H1 (cell line): ENCODE measurements at regions not wholly inside any gene's neighbourhood (a gene's known extent, or its start where the extent isn't known, plus 50 kb on each side); places are given as distances from the start of the nearest gene placed in this dataset.

Source experiments
- CTCF ChIA-PET: fragments of 300-600 bp; sonication (Branson Sonifier 250); formaldehyde crosslinking; loops from one replicate; lab custom pipeline; 2021; ENCODE audit not compliant: partially characterized antibody; lab: Charles Lee
- POLR2A ChIA-PET: fragments of 300-600 bp; sonication (Branson Sonifier 250); formaldehyde crosslinking; loops from one replicate; lab custom pipeline; 2021; ENCODE audit warnings: inconsistent platforms; ENCODE audit not compliant: partially characterized antibody; lab: Charles Lee
- DNase-seq, 2 experiments: peaks; one replicate each; pipeline versions ENCODE4 v3.0.0 to v3.0.0-alpha.2; 2010 to 2022; ENCODE audit warnings: low spot score in 2 of 2, low read depth in 1 of 2, mixed read lengths in 1 of 2
- FAIRE-seq: peaks from 2 replicates; lab custom pipeline; 2011; peaks lifted over from hg19 to GRCh38; lab: Jason Lieb, UNC
- H2AFZ ChIP-seq: 2 replicates; pipeline ENCODE4 v1.8.1; 2012; ENCODE audit warnings: low read length, inconsistent platforms
- H2AK5ac ChIP-seq: 2 replicates; pipeline ENCODE4 v1.6.1; 2013; ENCODE audit warnings: low read depth, low read length
- H2BK120ac ChIP-seq: replicated peaks from 2 replicates; pipeline ENCODE3; 2013; ENCODE audit warnings: low read depth, low read length, inconsistent platforms
- H2BK12ac ChIP-seq: 2 replicates; pipeline ENCODE4 v1.6.1; 2013; ENCODE audit warnings: low read depth, low read length
- H2BK15ac ChIP-seq: 2 replicates; pipeline ENCODE4 v1.6.1; 2013; ENCODE audit warnings: low read length
- H2BK20ac ChIP-seq: 2 replicates; pipeline ENCODE4 v1.6.1; 2013; ENCODE audit warnings: low read length
- H2BK5ac ChIP-seq: 2 replicates; pipeline ENCODE4 v1.6.1; 2013; ENCODE audit warnings: low read depth, low read length
- H3K14ac ChIP-seq: 2 replicates; pipeline ENCODE4 v1.6.1; 2013; ENCODE audit warnings: inconsistent platforms; ENCODE audit not compliant: insufficient read length
- H3K18ac ChIP-seq: 2 replicates; pipeline ENCODE4 v1.6.1; 2013; ENCODE audit warnings: low read length; ENCODE audit errors: extremely low read depth
- H3K23ac ChIP-seq: 2 replicates; pipeline ENCODE4 v1.6.1; 2013; ENCODE audit warnings: inconsistent platforms; ENCODE audit not compliant: insufficient read length
- H3K23me2 ChIP-seq: 2 replicates; pipeline ENCODE4 v1.6.1; 2013; ENCODE audit warnings: low read depth, low read length
- H3K27ac ChIP-seq: 2 replicates; pipeline ENCODE4 v1.6.1; 2011; ENCODE audit warnings: low read depth, low read length, inconsistent platforms
- H3K27me3 ChIP-seq, 4 experiments: replicated peaks in 1 of 4; 1 replicate in 1 of 4; 2 replicates in 3 of 4; pipeline versions ENCODE4 v1.6.1 to v1.8.1; 2011 to 2013; ENCODE audit warnings: low read length in 3 of 4, mild to moderate bottlenecking in 3 of 4, inconsistent platforms in 2 of 4, mixed read lengths in 2 of 4, moderate library complexity in 1 of 4; ENCODE audit not compliant: control insufficient read depth in 3 of 4, insufficient read depth in 3 of 4; ENCODE audit errors: extremely low read depth in 1 of 4
- H3K36me3 ChIP-seq, 4 experiments: 2 replicates each; pipeline versions ENCODE4 v1.6.1 to v1.8.1; 2011 to 2013; ENCODE audit warnings: mild to moderate bottlenecking in 4 of 4, low read length in 3 of 4, moderate library complexity in 2 of 4, control low read depth in 1 of 4, inconsistent platforms in 1 of 4; ENCODE audit not compliant: insufficient read depth in 4 of 4, control insufficient read depth in 2 of 4
- H3K4ac ChIP-seq: replicated peaks from 2 replicates; pipeline ENCODE3; 2013; ENCODE audit warnings: low read length, low read depth, mixed read lengths, inconsistent platforms; ENCODE audit not compliant: insufficient read length
- H3K4me1 ChIP-seq, 4 experiments: replicated peaks in 1 of 4; 1 replicate in 1 of 4; 2 replicates in 3 of 4; pipeline versions ENCODE4 v1.6.1 to v1.8.1; 2011 to 2013; ENCODE audit warnings: low read length in 3 of 4, inconsistent platforms in 2 of 4, mixed read lengths in 1 of 4; ENCODE audit not compliant: insufficient read depth in 4 of 4, control insufficient read depth in 3 of 4
- H3K4me2 ChIP-seq, 2 experiments: 2 replicates each; pipeline versions ENCODE4 v1.6.1 to v1.8.1; 2011 to 2013; ENCODE audit warnings: low read depth in 2 of 2, low read length in 2 of 2, control low read depth in 1 of 2, inconsistent platforms in 1 of 2, mild to moderate bottlenecking in 1 of 2; ENCODE audit not compliant: insufficient read depth in 1 of 2
- H3K4me3 ChIP-seq, 4 experiments: fragments of 200-600, 300-600 bp in 1 of 4; sonication (generic), shearing (Covaris generic), sonication (Bioruptor Twin) in 1 of 4; 2 replicates each; pipeline versions ENCODE4 v1.5.1 to v1.8.1; 2011 to 2016; ENCODE audit warnings: low read length in 4 of 4, low read depth in 3 of 4, control low read depth in 2 of 4, inconsistent platforms in 2 of 4, mild to moderate bottlenecking in 2 of 4, mixed read lengths in 1 of 4, moderate library complexity in 1 of 4; ENCODE audit not compliant: insufficient read depth in 2 of 4; ENCODE audit errors: extremely low read depth in 1 of 4
- H3K56ac ChIP-seq: replicated peaks from 2 replicates; pipeline ENCODE3; 2013; ENCODE audit warnings: low read depth, mild to moderate bottlenecking, mixed read lengths, low read length, inconsistent platforms; ENCODE audit not compliant: insufficient read length
- H3K79me1 ChIP-seq: 2 replicates; pipeline ENCODE4 v1.6.1; 2013; ENCODE audit warnings: low read depth, low read length, control low read depth
- H3K79me2 ChIP-seq, 2 experiments: 2 replicates each; pipeline versions ENCODE4 v1.6.1 to v1.8.1; 2012 to 2013; ENCODE audit warnings: low read length in 2 of 2, mild to moderate bottlenecking in 2 of 2, inconsistent platforms in 1 of 2; ENCODE audit not compliant: insufficient read depth in 2 of 2, control insufficient read depth in 1 of 2
- H3K9ac ChIP-seq, 4 experiments: replicated peaks in 1 of 4; 1 replicate in 1 of 4; 2 replicates in 3 of 4; pipeline versions ENCODE4 v1.6.1 to v1.8.1; 2011 to 2013; ENCODE audit warnings: low read depth in 3 of 4, low read length in 3 of 4, control low read depth in 2 of 4, mild to moderate bottlenecking in 2 of 4, moderate library complexity in 2 of 4, inconsistent platforms in 1 of 4; ENCODE audit errors: extremely low read depth in 1 of 4
- H3K9me3 ChIP-seq, 2 experiments: 2 replicates each; pipeline versions ENCODE4 v1.6.1 to v1.8.1; 2012 to 2013; ENCODE audit warnings: mild to moderate bottlenecking in 2 of 2, moderate library complexity in 2 of 2, control low read depth in 1 of 2, inconsistent platforms in 1 of 2, low read depth in 1 of 2, low read length in 1 of 2, mixed read lengths in 1 of 2; ENCODE audit not compliant: insufficient read depth in 2 of 2
- H4K20me1 ChIP-seq, 2 experiments: replicated peaks in 1 of 2; 2 replicates each; pipeline versions ENCODE3 to v1.8.1; 2011 to 2013; ENCODE audit warnings: inconsistent platforms in 2 of 2, low read length in 2 of 2, mild to moderate bottlenecking in 1 of 2; ENCODE audit not compliant: insufficient read depth in 2 of 2, control insufficient read depth in 1 of 2
- H4K5ac ChIP-seq: 2 replicates; pipeline ENCODE4 v1.6.1; 2013; ENCODE audit warnings: low read length, low read depth, mixed read lengths, inconsistent platforms; ENCODE audit not compliant: insufficient read length
- H4K8ac ChIP-seq: 2 replicates; pipeline ENCODE4 v1.8.0; 2013; ENCODE audit warnings: mild to moderate bottlenecking, moderate library complexity, low read length, inconsistent platforms; ENCODE audit not compliant: insufficient read depth; ENCODE audit errors: extremely low read depth
- H4K91ac ChIP-seq: replicated peaks from 2 replicates; pipeline ENCODE3; 2013; ENCODE audit warnings: low read length, mixed read lengths, inconsistent platforms; ENCODE audit not compliant: insufficient read length
- RFX5 ChIP-seq: IDR thresholded peaks from 2 replicates; pipeline ENCODE4 v1.6.1; 2011; ENCODE audit warnings: low read depth, low read length, improper control_type of control experiment, borderline replicate concordance
- TF ChIP-seq, protein P1 (sequence below): fragments of 300-600 bp; sonication (generic); IDR thresholded peaks from 2 replicates; pipeline ENCODE4 v1.7.1; 2012; ENCODE audit warnings: low read length, moderate library complexity, mild to moderate bottlenecking, inconsistent platforms; ENCODE audit not compliant: insufficient replicate concordance

DNA sequence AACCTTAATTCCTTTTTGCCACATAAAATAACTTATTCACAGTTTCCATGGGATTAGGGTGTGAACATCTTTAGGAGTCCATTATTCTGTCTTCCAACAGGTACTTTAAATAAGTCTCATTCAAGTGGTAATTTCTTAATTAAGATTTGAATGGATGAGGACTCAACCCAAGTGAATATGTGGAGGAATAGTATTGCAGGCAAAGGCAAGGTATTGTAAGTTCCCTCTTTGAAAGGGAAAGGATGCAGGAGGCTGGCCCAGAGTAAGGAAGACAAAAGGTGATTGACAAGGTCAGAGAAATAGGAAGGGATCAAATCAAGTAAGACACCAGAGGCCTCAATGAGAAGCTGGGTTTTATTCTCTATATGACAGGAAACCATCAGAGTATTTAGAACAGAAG, 238.2 kb upstream of the RBMS1 start:
- H3K79me1 ChIP-seq, result no peaks in the 10 kb centered on the region
- no peak overlapping the region for H3K23ac ChIP-seq
- H3K4me3 ChIP-seq, result no peak overlapping the region
- no peak overlapping the region for H2AK5ac ChIP-seq
- H3K36me3 ChIP-seq, result no peaks in the 10 kb centered on the region
- POLR2A ChIA-PET, result no interaction called here
- no peak overlapping the region for H4K8ac ChIP-seq
- no peaks in the 10 kb centered on the region for H3K79me2 ChIP-seq
- H4K20me1 ChIP-seq, result no peaks in the 10 kb centered on the region
- H4K91ac ChIP-seq, result no peak overlapping the region
- no peak overlapping the region for H3K9ac ChIP-seq
- no peak overlapping the region for H2BK12ac ChIP-seq
- CTCF ChIA-PET, result no interaction called here
- no peak overlapping the region for H3K56ac ChIP-seq
- no peaks in the 10 kb centered on the region for H3K9me3 ChIP-seq
- no peaks in the 10 kb centered on the region for H3K23me2 ChIP-seq
- H3K27ac ChIP-seq, result no peak overlapping the region
- H3K27me3 ChIP-seq, result no peaks in the 10 kb centered on the region
- peaks cover 0 to 15% (median 3%) of the 10 kb centered on the region in 4 experiments; a peak in 3 of 7 replicates for H3K4me1 ChIP-seq
- FAIRE-seq (peak; percentile 83), DNase-seq (peak in 1 of 2 experiments; percentile 17)
- H2BK20ac ChIP-seq, result no peak overlapping the region
- H2AFZ ChIP-seq, result no peak overlapping the region
- H2BK5ac ChIP-seq, result no peak overlapping the region
- H3K18ac ChIP-seq, result no peak overlapping the region
- no peak overlapping the region for H3K4me2 ChIP-seq
- no peak overlapping the region for H3K4ac ChIP-seq
- no peak overlapping the region for H4K5ac ChIP-seq
- H2BK15ac ChIP-seq, result no peak overlapping the region
- H3K14ac ChIP-seq, result no peak overlapping the region
- no peak overlapping the region for H2BK120ac ChIP-seq
- no peak for TF ChIP-seq RFX5
- TF ChIP-seq, protein P1, sequence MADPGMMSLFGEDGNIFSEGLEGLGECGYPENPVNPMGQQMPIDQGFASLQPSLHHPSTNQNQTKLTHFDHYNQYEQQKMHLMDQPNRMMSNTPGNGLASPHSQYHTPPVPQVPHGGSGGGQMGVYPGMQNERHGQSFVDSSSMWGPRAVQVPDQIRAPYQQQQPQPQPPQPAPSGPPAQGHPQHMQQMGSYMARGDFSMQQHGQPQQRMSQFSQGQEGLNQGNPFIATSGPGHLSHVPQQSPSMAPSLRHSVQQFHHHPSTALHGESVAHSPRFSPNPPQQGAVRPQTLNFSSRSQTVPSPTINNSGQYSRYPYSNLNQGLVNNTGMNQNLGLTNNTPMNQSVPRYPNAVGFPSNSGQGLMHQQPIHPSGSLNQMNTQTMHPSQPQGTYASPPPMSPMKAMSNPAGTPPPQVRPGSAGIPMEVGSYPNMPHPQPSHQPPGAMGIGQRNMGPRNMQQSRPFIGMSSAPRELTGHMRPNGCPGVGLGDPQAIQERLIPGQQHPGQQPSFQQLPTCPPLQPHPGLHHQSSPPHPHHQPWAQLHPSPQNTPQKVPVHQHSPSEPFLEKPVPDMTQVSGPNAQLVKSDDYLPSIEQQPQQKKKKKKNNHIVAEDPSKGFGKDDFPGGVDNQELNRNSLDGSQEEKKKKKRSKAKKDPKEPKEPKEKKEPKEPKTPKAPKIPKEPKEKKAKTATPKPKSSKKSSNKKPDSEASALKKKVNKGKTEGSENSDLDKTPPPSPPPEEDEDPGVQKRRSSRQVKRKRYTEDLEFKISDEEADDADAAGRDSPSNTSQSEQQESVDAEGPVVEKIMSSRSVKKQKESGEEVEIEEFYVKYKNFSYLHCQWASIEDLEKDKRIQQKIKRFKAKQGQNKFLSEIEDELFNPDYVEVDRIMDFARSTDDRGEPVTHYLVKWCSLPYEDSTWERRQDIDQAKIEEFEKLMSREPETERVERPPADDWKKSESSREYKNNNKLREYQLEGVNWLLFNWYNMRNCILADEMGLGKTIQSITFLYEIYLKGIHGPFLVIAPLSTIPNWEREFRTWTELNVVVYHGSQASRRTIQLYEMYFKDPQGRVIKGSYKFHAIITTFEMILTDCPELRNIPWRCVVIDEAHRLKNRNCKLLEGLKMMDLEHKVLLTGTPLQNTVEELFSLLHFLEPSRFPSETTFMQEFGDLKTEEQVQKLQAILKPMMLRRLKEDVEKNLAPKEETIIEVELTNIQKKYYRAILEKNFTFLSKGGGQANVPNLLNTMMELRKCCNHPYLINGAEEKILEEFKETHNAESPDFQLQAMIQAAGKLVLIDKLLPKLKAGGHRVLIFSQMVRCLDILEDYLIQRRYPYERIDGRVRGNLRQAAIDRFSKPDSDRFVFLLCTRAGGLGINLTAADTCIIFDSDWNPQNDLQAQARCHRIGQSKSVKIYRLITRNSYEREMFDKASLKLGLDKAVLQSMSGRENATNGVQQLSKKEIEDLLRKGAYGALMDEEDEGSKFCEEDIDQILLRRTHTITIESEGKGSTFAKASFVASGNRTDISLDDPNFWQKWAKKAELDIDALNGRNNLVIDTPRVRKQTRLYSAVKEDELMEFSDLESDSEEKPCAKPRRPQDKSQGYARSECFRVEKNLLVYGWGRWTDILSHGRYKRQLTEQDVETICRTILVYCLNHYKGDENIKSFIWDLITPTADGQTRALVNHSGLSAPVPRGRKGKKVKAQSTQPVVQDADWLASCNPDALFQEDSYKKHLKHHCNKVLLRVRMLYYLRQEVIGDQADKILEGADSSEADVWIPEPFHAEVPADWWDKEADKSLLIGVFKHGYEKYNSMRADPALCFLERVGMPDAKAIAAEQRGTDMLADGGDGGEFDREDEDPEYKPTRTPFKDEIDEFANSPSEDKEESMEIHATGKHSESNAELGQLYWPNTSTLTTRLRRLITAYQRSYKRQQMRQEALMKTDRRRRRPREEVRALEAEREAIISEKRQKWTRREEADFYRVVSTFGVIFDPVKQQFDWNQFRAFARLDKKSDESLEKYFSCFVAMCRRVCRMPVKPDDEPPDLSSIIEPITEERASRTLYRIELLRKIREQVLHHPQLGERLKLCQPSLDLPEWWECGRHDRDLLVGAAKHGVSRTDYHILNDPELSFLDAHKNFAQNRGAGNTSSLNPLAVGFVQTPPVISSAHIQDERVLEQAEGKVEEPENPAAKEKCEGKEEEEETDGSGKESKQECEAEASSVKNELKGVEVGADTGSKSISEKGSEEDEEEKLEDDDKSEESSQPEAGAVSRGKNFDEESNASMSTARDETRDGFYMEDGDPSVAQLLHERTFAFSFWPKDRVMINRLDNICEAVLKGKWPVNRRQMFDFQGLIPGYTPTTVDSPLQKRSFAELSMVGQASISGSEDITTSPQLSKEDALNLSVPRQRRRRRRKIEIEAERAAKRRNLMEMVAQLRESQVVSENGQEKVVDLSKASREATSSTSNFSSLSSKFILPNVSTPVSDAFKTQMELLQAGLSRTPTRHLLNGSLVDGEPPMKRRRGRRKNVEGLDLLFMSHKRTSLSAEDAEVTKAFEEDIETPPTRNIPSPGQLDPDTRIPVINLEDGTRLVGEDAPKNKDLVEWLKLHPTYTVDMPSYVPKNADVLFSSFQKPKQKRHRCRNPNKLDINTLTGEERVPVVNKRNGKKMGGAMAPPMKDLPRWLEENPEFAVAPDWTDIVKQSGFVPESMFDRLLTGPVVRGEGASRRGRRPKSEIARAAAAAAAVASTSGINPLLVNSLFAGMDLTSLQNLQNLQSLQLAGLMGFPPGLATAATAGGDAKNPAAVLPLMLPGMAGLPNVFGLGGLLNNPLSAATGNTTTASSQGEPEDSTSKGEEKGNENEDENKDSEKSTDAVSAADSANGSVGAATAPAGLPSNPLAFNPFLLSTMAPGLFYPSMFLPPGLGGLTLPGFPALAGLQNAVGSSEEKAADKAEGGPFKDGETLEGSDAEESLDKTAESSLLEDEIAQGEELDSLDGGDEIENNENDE, result peak; percentile 57
